ENCODE measurements at regions not wholly inside any gene's neighbourhood (a gene's known extent, or its start where the extent isn't known, plus 50 kb on each side); places are given as distances from the start of the nearest gene placed in this dataset.

DNA sequence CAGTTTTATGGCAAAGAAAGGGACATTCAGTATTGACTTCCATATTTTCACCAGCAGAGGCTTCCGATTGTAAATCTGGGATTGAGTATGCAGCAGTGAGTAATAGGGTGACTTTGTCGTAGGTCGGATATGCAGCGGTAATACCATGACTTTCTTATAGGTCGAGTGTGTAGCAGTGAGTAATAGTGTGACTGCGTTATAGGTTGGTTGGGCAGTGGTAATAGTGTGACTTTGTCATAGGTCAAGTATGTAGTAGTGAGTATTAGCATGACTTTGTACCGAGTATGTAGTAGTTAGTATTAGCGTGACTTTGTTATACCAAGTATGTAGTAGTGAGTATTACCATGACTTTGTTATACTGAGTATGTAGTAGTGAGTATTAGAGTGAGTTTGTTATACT is 268.2 kb upstream of the ADARB2 start:
- peaks cover 28% of the 10 kb centered on the region for H3K27me3 Mint-ChIP-seq (ENCODE audit: low read depth)
- no peak overlapping the region for H3K4me3 Mint-ChIP-seq
- H3K27ac Mint-ChIP-seq = no peak overlapping the region
- H3K9me3 Mint-ChIP-seq = peaks cover 15% of the 10 kb centered on the region
- H3K4me1 Mint-ChIP-seq = no peaks in the 10 kb centered on the region
- no peak for ATAC-seq
- TF ChIP-seq JUN (CRISPR knock-in tag; IDR thresholded peaks at IDR 0.05) (no peak), GABPB1 (CRISPR knock-in tag; IDR thresholded peaks at IDR 0.05) (no peak), ATF3 (CRISPR knock-in tag; conservative IDR thresholded peaks at IDR 0.05) (no peak), TCF7 (CRISPR knock-in tag; IDR thresholded peaks at IDR 0.05; ENCODE audit: low read depth) (no peak), HMGXB4 (CRISPR knock-in tag; IDR thresholded peaks at IDR 0.05) (no peak), ZNF671 (CRISPR knock-in tag; IDR thresholded peaks at IDR 0.05) (no peak), ELF4 (CRISPR knock-in tag; IDR thresholded peaks at IDR 0.05; ENCODE audit: low read depth) (no peak), AFF4 (CRISPR knock-in tag; IDR thresholded peaks at IDR 0.05; ENCODE audit: borderline replicate concordance) (no peak), FOXJ3 (CRISPR knock-in tag; IDR thresholded peaks at IDR 0.05; ENCODE audit: borderline replicate concordance) (no peak), ESRRA (CRISPR knock-in tag; IDR thresholded peaks at IDR 0.05; ENCODE audit: borderline replicate concordance) (no peak)
- TF ChIP-seq, protein P1, sequence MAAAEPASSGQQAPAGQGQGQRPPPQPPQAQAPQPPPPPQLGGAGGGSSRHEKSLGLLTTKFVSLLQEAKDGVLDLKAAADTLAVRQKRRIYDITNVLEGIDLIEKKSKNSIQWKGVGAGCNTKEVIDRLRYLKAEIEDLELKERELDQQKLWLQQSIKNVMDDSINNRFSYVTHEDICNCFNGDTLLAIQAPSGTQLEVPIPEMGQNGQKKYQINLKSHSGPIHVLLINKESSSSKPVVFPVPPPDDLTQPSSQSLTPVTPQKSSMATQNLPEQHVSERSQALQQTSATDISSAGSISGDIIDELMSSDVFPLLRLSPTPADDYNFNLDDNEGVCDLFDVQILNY (CRISPR knock-in tag; IDR thresholded peaks at IDR 0.05) = no peak
- TF ChIP-seq, protein P2, sequence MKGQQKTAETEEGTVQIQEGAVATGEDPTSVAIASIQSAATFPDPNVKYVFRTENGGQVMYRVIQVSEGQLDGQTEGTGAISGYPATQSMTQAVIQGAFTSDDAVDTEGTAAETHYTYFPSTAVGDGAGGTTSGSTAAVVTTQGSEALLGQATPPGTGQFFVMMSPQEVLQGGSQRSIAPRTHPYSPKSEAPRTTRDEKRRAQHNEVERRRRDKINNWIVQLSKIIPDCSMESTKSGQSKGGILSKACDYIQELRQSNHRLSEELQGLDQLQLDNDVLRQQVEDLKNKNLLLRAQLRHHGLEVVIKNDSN (CRISPR knock-in tag; IDR thresholded peaks at IDR 0.05) = no peak
- CTCF ChIA-PET = no interaction called here
- no peak for DNase-seq (ENCODE audit: low spot score)
- POLR2A ChIA-PET = no interaction called here
- no peaks in the 10 kb centered on the region for H3K36me3 Mint-ChIP-seq

DNA sequence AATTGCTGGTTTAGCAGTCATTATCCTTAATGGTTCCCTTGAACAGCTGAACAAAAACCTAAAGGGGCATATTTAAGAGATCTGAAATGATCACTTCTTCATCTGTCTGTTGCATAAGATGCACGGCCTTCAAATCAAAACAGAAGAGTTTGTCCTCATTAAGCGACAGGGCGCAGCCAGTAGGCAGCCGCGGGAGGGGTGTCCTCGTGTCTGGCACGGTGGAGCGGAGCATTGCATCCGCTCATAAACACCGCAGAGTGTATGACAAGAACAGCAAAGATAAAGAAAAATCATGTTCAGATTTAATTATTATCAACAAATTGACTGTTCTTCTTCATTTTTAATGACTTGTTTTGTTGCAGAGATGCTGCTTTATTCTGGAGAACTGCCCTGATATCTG is 255.6 kb upstream of the ADARB2 start:
- no peaks in the 10 kb centered on the region for H3K4me1 Mint-ChIP-seq
- POLR2A ChIA-PET = no interaction called here
- H3K27ac Mint-ChIP-seq = no peak overlapping the region
- peaks cover 7% of the 10 kb centered on the region for H3K9me3 Mint-ChIP-seq
- H3K4me3 Mint-ChIP-seq = no peak overlapping the region
- no peak for ATAC-seq
- no peak for DNase-seq (ENCODE audit: low spot score)
- peaks cover 21% of the 10 kb centered on the region for H3K27me3 Mint-ChIP-seq (ENCODE audit: low read depth)
- CTCF ChIA-PET = no interaction called here
- H3K36me3 Mint-ChIP-seq = no peaks in the 10 kb centered on the region
- TF ChIP-seq ATF1 (CRISPR knock-in tag; IDR thresholded peaks at IDR 0.05) = no peak
- no peak for TF ChIP-seq GRHL2 (CRISPR knock-in tag; IDR thresholded peaks at IDR 0.05; ENCODE audit: insufficient replicate concordance, severe bottlenecking)
- no peak for TF ChIP-seq PRRX2 (CRISPR knock-in tag; IDR thresholded peaks at IDR 0.05)
- TF ChIP-seq ZNF263 (CRISPR knock-in tag; IDR thresholded peaks at IDR 0.05; ENCODE audit: low read depth) = no peak
- TF ChIP-seq ESRRA (CRISPR knock-in tag; IDR thresholded peaks at IDR 0.05; ENCODE audit: borderline replicate concordance) = no peak
- TF ChIP-seq ZMAT4 (CRISPR knock-in tag; IDR thresholded peaks at IDR 0.05) = no peak
- no peak for TF ChIP-seq GTF2I (CRISPR knock-in tag; conservative IDR thresholded peaks at IDR 0.05)
- no peak for TF ChIP-seq ELF4 (CRISPR knock-in tag; IDR thresholded peaks at IDR 0.05; ENCODE audit: low read depth)
- TF ChIP-seq, protein P3, sequence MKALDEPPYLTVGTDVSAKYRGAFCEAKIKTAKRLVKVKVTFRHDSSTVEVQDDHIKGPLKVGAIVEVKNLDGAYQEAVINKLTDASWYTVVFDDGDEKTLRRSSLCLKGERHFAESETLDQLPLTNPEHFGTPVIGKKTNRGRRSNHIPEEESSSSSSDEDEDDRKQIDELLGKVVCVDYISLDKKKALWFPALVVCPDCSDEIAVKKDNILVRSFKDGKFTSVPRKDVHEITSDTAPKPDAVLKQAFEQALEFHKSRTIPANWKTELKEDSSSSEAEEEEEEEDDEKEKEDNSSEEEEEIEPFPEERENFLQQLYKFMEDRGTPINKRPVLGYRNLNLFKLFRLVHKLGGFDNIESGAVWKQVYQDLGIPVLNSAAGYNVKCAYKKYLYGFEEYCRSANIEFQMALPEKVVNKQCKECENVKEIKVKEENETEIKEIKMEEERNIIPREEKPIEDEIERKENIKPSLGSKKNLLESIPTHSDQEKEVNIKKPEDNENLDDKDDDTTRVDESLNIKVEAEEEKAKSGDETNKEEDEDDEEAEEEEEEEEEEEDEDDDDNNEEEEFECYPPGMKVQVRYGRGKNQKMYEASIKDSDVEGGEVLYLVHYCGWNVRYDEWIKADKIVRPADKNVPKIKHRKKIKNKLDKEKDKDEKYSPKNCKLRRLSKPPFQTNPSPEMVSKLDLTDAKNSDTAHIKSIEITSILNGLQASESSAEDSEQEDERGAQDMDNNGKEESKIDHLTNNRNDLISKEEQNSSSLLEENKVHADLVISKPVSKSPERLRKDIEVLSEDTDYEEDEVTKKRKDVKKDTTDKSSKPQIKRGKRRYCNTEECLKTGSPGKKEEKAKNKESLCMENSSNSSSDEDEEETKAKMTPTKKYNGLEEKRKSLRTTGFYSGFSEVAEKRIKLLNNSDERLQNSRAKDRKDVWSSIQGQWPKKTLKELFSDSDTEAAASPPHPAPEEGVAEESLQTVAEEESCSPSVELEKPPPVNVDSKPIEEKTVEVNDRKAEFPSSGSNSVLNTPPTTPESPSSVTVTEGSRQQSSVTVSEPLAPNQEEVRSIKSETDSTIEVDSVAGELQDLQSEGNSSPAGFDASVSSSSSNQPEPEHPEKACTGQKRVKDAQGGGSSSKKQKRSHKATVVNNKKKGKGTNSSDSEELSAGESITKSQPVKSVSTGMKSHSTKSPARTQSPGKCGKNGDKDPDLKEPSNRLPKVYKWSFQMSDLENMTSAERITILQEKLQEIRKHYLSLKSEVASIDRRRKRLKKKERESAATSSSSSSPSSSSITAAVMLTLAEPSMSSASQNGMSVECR (CRISPR knock-in tag; IDR thresholded peaks at IDR 0.05; ENCODE audit: borderline replicate concordance) = no peak
- TF ChIP-seq, protein P4, sequence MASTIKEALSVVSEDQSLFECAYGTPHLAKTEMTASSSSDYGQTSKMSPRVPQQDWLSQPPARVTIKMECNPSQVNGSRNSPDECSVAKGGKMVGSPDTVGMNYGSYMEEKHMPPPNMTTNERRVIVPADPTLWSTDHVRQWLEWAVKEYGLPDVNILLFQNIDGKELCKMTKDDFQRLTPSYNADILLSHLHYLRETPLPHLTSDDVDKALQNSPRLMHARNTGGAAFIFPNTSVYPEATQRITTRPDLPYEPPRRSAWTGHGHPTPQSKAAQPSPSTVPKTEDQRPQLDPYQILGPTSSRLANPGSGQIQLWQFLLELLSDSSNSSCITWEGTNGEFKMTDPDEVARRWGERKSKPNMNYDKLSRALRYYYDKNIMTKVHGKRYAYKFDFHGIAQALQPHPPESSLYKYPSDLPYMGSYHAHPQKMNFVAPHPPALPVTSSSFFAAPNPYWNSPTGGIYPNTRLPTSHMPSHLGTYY (CRISPR knock-in tag; IDR thresholded peaks at IDR 0.05) = no peak
